GM23338 (cell line): ENCODE measurements at regions not wholly inside any gene's neighbourhood (a gene's known extent, or its start where the extent isn't known, plus 50 kb on each side); places are given as distances from the start of the nearest gene placed in this dataset.
A peak's percentile ranks its signal among the peaks of the same experiment; 100 is the strongest.

Experiments
- ATAC-seq: fragments of 200-7000 bp; cut with Tn5 transposase; 3 replicates; pipeline ENCODE4 v1.9.1; 2020
- DNase-seq: peaks from one replicate; pipeline ENCODE4 v3.0.0-alpha.2; 2015; ENCODE audit warnings: low spot score
- H2AFZ ChIP-seq: fragments of 200-600 bp; sonication (generic); 2 replicates; pipeline ENCODE4 v1.8.0; 2016; ENCODE audit warnings: antibody characterized with exemption, mild to moderate bottlenecking, moderate library complexity
- H3F3A ChIP-seq: fragments of 200-600 bp; sonication (generic); replicated peaks from 2 replicates; pipeline ENCODE4 v1.8.0; 2017; ENCODE audit warnings: antibody characterized with exemption, mixed run types, low read depth
- H3K27ac ChIP-seq: fragments of 200-600 bp; sonication (generic); 2 replicates; pipeline ENCODE4 v1.6.1; 2016; ENCODE audit warnings: low read depth
- H3K27me3 ChIP-seq: fragments of 200-600 bp; sonication (generic); 2 replicates; pipeline ENCODE4 v1.8.0; 2016; ENCODE audit warnings: mild to moderate bottlenecking, mixed run types, moderate library complexity; ENCODE audit not compliant: insufficient read depth
- H3K36me3 ChIP-seq: fragments of 200-600 bp; sonication (generic); 2 replicates; pipeline ENCODE4 v1.8.0; 2016; ENCODE audit warnings: mild to moderate bottlenecking; ENCODE audit not compliant: insufficient read depth
- H3K4me1 ChIP-seq: fragments of 200-600 bp; sonication (generic); 2 replicates; pipeline ENCODE4 v1.8.0; 2016; ENCODE audit warnings: mild to moderate bottlenecking, moderate library complexity; ENCODE audit not compliant: insufficient read depth
- H3K4me2 ChIP-seq: fragments of 200-600 bp; sonication (generic); 2 replicates; pipeline ENCODE4 v1.7.1; 2017; ENCODE audit warnings: mixed run types
- H3K4me3 ChIP-seq: fragments of 200-600 bp; sonication (generic); 2 replicates; pipeline ENCODE4 v1.6.1; 2016; ENCODE audit warnings: mixed run types
- H3K79me2 ChIP-seq: fragments of 200-600 bp; sonication (generic); replicated peaks from 2 replicates; pipeline ENCODE4 v1.8.0; 2017; ENCODE audit warnings: mild to moderate bottlenecking; ENCODE audit not compliant: insufficient read depth
- H3K9me2 ChIP-seq: fragments of 200-600 bp; sonication (generic); 2 replicates; pipeline ENCODE4 v1.8.0; 2017; ENCODE audit not compliant: insufficient read depth
- H4K20me1 ChIP-seq: fragments of 200-600 bp; sonication (generic); replicated peaks from 2 replicates; pipeline ENCODE4 v1.8.0; 2017; ENCODE audit warnings: mild to moderate bottlenecking; ENCODE audit not compliant: insufficient read depth
- H3K27ac Mint-ChIP-seq: 2 replicates; pipeline ENCODE4 v1.8.0; 2020; ENCODE audit warnings: inconsistent platforms, mild to moderate bottlenecking, moderate library complexity, mixed read lengths
- H3K27me3 Mint-ChIP-seq: 3 replicates; pipeline ENCODE4 v1.8.0; 2022; ENCODE audit warnings: low read depth, mild to moderate bottlenecking, moderate library complexity, mixed read lengths, inconsistent platforms; ENCODE audit not compliant: insufficient read depth, poor library complexity
- H3K36me3 Mint-ChIP-seq: 3 replicates; pipeline ENCODE4 v1.8.0; 2021; ENCODE audit warnings: low read depth, mild to moderate bottlenecking, inconsistent platforms, moderate library complexity, mixed read lengths
- H3K4me1 Mint-ChIP-seq: 3 replicates; pipeline ENCODE4 v1.8.0; 2020; ENCODE audit warnings: mild to moderate bottlenecking, inconsistent platforms, mixed read lengths
- H3K4me3 Mint-ChIP-seq: 3 replicates; pipeline ENCODE4 v1.8.0; 2021; ENCODE audit warnings: moderate library complexity, mild to moderate bottlenecking, inconsistent platforms, mixed read lengths
- H3K9me3 Mint-ChIP-seq: 3 replicates; pipeline ENCODE4 v1.8.0; 2020; ENCODE audit warnings: moderate library complexity, mild to moderate bottlenecking, inconsistent platforms, mixed read lengths
- EZH2 ChIP-seq: fragments of 200-600 bp; sonication (generic); IDR thresholded peaks from one replicate; pipeline ENCODE4 v1.8.0; 2017; ENCODE audit warnings: antibody characterized with exemption, mild to moderate bottlenecking, low read depth; ENCODE audit not compliant: unreplicated experiment
- NANOG ChIP-seq: IDR thresholded peaks from 2 replicates; pipeline ENCODE4 v1.6.1; 2016; ENCODE audit warnings: antibody characterized with exemption, borderline replicate concordance
- POLR2AphosphoS5 ChIP-seq: IDR thresholded peaks from 2 replicates; pipeline ENCODE4 v1.6.1; 2016; ENCODE audit warnings: antibody characterized with exemption, low read depth
- ZNF114 ChIP-seq: fragments of 250-450 bp; sonication (Bioruptor Pico); IDR thresholded peaks from 2 replicates; pipeline ENCODE4 v1.5.0; 2020; ENCODE audit warnings: mild to moderate bottlenecking, moderate library complexity
- ZNF331 ChIP-seq: fragments of 250-450 bp; sonication (Bioruptor Pico); IDR thresholded peaks from 2 replicates; pipeline ENCODE4 v1.5.0; 2020; ENCODE audit warnings: low read depth, mild to moderate bottlenecking, moderate library complexity
- TF ChIP-seq, protein P1 (sequence below): IDR thresholded peaks from one replicate; pipeline ENCODE4 v1.6.1; 2018; ENCODE audit warnings: antibody characterized with exemption; ENCODE audit not compliant: unreplicated experiment
- TF ChIP-seq, protein P2 (sequence below): IDR thresholded peaks from 2 replicates; pipeline ENCODE4 v1.6.1; 2016; ENCODE audit warnings: antibody characterized with exemption
- TF ChIP-seq, protein P3 (sequence below), 2 experiments: fragments of 200-600 bp in 1 of 2; sonication (generic) in 1 of 2; conservative IDR thresholded peaks; 2 replicates each; pipeline versions ENCODE4 v1.5.1 to v1.6.1; 2016 to 2017; ENCODE audit warnings: antibody characterized with exemption in 2 of 2, low read depth in 2 of 2, mild to moderate bottlenecking in 2 of 2, moderate library complexity in 1 of 2

DNA sequence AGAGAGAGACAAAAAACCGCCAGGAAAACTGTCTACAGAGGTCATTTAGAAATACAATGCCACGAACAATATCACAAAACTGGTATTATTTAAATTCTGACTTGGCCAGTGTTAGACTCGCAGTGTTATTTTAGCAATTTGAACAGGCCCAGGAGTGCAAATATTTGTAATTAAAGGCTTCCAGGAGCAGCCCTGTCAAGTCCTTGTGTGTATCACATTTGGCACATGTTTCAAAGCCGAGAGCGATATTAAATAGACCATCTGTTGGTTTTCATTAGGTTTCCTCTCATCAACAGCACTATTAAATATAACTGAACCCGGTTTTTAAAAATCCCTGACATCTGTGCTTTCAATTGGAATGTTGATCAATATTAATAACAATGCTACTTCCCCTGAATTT lies 656.9 kb downstream of the TSN start:
- peaks cover 10% of the 10 kb centered on the region for H3K9me2 ChIP-seq
- H3K4me1 Mint-ChIP-seq: no peaks in the 10 kb centered on the region
- H3K9me3 Mint-ChIP-seq: peaks cover 9% of the 10 kb centered on the region; the same call in 2 of the 3 replicates
- H3F3A ChIP-seq: no peaks in the 10 kb centered on the region
- no peak overlapping the region for H3K4me3 Mint-ChIP-seq
- no peak for TF ChIP-seq NANOG
- TF ChIP-seq, protein P1, sequence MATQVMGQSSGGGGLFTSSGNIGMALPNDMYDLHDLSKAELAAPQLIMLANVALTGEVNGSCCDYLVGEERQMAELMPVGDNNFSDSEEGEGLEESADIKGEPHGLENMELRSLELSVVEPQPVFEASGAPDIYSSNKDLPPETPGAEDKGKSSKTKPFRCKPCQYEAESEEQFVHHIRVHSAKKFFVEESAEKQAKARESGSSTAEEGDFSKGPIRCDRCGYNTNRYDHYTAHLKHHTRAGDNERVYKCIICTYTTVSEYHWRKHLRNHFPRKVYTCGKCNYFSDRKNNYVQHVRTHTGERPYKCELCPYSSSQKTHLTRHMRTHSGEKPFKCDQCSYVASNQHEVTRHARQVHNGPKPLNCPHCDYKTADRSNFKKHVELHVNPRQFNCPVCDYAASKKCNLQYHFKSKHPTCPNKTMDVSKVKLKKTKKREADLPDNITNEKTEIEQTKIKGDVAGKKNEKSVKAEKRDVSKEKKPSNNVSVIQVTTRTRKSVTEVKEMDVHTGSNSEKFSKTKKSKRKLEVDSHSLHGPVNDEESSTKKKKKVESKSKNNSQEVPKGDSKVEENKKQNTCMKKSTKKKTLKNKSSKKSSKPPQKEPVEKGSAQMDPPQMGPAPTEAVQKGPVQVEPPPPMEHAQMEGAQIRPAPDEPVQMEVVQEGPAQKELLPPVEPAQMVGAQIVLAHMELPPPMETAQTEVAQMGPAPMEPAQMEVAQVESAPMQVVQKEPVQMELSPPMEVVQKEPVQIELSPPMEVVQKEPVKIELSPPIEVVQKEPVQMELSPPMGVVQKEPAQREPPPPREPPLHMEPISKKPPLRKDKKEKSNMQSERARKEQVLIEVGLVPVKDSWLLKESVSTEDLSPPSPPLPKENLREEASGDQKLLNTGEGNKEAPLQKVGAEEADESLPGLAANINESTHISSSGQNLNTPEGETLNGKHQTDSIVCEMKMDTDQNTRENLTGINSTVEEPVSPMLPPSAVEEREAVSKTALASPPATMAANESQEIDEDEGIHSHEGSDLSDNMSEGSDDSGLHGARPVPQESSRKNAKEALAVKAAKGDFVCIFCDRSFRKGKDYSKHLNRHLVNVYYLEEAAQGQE: no peak
- TF ChIP-seq, protein P2, sequence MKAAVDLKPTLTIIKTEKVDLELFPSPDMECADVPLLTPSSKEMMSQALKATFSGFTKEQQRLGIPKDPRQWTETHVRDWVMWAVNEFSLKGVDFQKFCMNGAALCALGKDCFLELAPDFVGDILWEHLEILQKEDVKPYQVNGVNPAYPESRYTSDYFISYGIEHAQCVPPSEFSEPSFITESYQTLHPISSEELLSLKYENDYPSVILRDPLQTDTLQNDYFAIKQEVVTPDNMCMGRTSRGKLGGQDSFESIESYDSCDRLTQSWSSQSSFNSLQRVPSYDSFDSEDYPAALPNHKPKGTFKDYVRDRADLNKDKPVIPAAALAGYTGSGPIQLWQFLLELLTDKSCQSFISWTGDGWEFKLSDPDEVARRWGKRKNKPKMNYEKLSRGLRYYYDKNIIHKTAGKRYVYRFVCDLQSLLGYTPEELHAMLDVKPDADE: no peak
- TF ChIP-seq ZNF331 (CRISPR knock-in tag): no peak
- no peak for TF ChIP-seq EZH2
- TF ChIP-seq, protein P3, sequence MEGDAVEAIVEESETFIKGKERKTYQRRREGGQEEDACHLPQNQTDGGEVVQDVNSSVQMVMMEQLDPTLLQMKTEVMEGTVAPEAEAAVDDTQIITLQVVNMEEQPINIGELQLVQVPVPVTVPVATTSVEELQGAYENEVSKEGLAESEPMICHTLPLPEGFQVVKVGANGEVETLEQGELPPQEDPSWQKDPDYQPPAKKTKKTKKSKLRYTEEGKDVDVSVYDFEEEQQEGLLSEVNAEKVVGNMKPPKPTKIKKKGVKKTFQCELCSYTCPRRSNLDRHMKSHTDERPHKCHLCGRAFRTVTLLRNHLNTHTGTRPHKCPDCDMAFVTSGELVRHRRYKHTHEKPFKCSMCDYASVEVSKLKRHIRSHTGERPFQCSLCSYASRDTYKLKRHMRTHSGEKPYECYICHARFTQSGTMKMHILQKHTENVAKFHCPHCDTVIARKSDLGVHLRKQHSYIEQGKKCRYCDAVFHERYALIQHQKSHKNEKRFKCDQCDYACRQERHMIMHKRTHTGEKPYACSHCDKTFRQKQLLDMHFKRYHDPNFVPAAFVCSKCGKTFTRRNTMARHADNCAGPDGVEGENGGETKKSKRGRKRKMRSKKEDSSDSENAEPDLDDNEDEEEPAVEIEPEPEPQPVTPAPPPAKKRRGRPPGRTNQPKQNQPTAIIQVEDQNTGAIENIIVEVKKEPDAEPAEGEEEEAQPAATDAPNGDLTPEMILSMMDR (conservative IDR thresholded peaks at IDR 0.05; ENCODE audit: low read depth in 2 of 2): no peak
- no peak for TF ChIP-seq ZNF114 (CRISPR knock-in tag)
- no peak for TF ChIP-seq POLR2AphosphoS5
- no peak overlapping the region for H3K27ac ChIP-seq
- no peaks in the 10 kb centered on the region for H4K20me1 ChIP-seq
- no peaks in the 10 kb centered on the region for H3K79me2 ChIP-seq
- no peaks in the 10 kb centered on the region for H3K4me1 ChIP-seq
- H3K27me3 Mint-ChIP-seq: no peaks in the 10 kb centered on the region
- DNase-seq: no peak
- no peak overlapping the region for H2AFZ ChIP-seq
- no peak overlapping the region for H3K4me3 ChIP-seq
- H3K27ac Mint-ChIP-seq: no peak overlapping the region
- no peaks in the 10 kb centered on the region for H3K36me3 ChIP-seq
- no peaks in the 10 kb centered on the region for H3K27me3 ChIP-seq
- no peak overlapping the region for H3K4me2 ChIP-seq
- no peak for ATAC-seq
- peaks cover 8% of the 10 kb centered on the region; the same call in 1 of the 3 replicates for H3K36me3 Mint-ChIP-seq

DNA sequence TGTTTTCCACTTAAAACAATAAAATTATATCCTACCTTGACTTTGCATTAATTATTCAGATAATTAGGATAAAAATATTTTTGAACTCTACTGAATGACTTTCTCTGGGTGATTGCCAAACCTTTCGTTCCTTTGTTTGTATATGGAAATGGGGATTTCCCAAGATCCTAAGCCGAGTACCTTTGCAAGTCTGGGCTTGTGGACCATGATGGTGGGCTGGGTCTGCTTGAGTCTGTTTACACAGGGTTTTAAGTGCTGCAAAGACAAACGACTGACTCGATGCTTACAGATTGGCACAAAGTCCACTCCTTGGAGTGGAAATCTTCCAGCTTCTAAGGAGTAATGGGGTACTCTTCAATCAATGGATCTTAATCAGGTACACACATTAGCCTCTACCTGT lies 659.5 kb downstream of the TSN start:
- no peak for ATAC-seq
- Histone ChIP-seq H3K4me2 (no peak overlapping the region), H3F3A (no peaks in the 10 kb centered on the region), H3K36me3 (no peaks in the 10 kb centered on the region), H3K79me2 (no peaks in the 10 kb centered on the region), H3K4me3 (no peak overlapping the region), H3K4me1 (no peaks in the 10 kb centered on the region), H3K9me2 (peaks cover 10% of the 10 kb centered on the region), H2AFZ (0 out of 2 replicates have a peak overlapping the region, but pooled peaks have one; percentile 54), H3K27me3 (no peaks in the 10 kb centered on the region), H4K20me1 (no peaks in the 10 kb centered on the region), H3K27ac (no peak overlapping the region)
- no peak for DNase-seq
- no peak overlapping the region for H3K4me3 Mint-ChIP-seq
- peaks cover 9% of the 10 kb centered on the region; the same call in 2 of the 3 replicates for H3K9me3 Mint-ChIP-seq
- peaks cover 8% of the 10 kb centered on the region; the same call in 1 of the 3 replicates for H3K36me3 Mint-ChIP-seq
- H3K27me3 Mint-ChIP-seq: peaks cover 2% of the 10 kb centered on the region
- H3K4me1 Mint-ChIP-seq: no peaks in the 10 kb centered on the region
- H3K27ac Mint-ChIP-seq: no peak overlapping the region
- TF ChIP-seq, protein P1: no peak
- TF ChIP-seq NANOG: no peak
